Panc1 (cell line): ENCODE measurements at regions not wholly inside any gene's neighbourhood (a gene's known extent, or its start where the extent isn't known, plus 50 kb on each side); places are given as distances from the start of the nearest gene placed in this dataset.

Experiments
- ATAC-seq: fragments of 200-7000 bp; cut with Tn5 transposase; 2 replicates; pipeline ENCODE4 v1.9.1; 2020; ENCODE audit warnings: mild to moderate bottlenecking, moderate library complexity
- BruUV-seq: library from RNA; stranded (reverse); fragments of 400-500 nt; replicated peaks from 2 replicates; lab custom pipeline; 2021; lab: Mats Ljungman, UMichigan
- CTCF ChIA-PET: fragments of 300-600 bp; sonication (Branson Sonifier 250); formaldehyde crosslinking; loops from one replicate; lab custom pipeline; 2022; ENCODE audit warnings: antibody characterized with exemption; lab: Charles Lee
- POLR2A ChIA-PET: fragments of 300-600 bp; sonication (Branson Sonifier 250); formaldehyde crosslinking; loops from one replicate; lab custom pipeline; 2022; ENCODE audit warnings: antibody characterized with exemption; lab: Charles Lee
- DNase-seq: peaks from one replicate; pipeline ENCODE4 v3.0.0-alpha.2; 2010; ENCODE audit warnings: low read depth, low spot score
- H3K27ac ChIP-seq: 2 replicates; pipeline ENCODE4 v1.5.1; 2011; ENCODE audit warnings: mild to moderate bottlenecking, low read length, inconsistent platforms
- H3K27me3 ChIP-seq: fragments of 200-500 bp; sonication (Bioruptor generic); 2 replicates; pipeline ENCODE4 v1.6.0; 2014; ENCODE audit warnings: low read length, inconsistent platforms; ENCODE audit not compliant: control insufficient read depth, insufficient read depth
- H3K36me3 ChIP-seq: fragments of 200-500 bp; sonication (Bioruptor generic); 2 replicates; pipeline ENCODE4 v1.5.1; 2014; ENCODE audit warnings: inconsistent platforms, mild to moderate bottlenecking, low read length, moderate library complexity; ENCODE audit not compliant: control insufficient read depth, insufficient read depth
- H3K4me1 ChIP-seq: 2 replicates; pipeline ENCODE4 v1.5.1; 2011; ENCODE audit warnings: inconsistent platforms, mild to moderate bottlenecking, low read length, moderate library complexity; ENCODE audit not compliant: control insufficient read depth, insufficient read depth
- H3K4me3 ChIP-seq, 2 experiments: 2 replicates each; pipeline ENCODE4 v1.5.1; 2011 to 2012; ENCODE audit warnings: low read depth in 2 of 2, low read length in 2 of 2, mild to moderate bottlenecking in 2 of 2, inconsistent platforms in 1 of 2, moderate library complexity in 1 of 2
- H3K9me3 ChIP-seq: fragments of 200-500 bp; sonication (Bioruptor generic); 2 replicates; pipeline ENCODE4 v1.5.1; 2014; ENCODE audit warnings: low read depth, mild to moderate bottlenecking, inconsistent platforms, low read length, moderate library complexity; ENCODE audit not compliant: control insufficient read depth, insufficient read depth
- CTCF ChIP-seq: fragments of 450-650 bp; IDR thresholded peaks from 2 replicates; pipeline ENCODE4 v1.5.1; 2017; ENCODE audit warnings: mild to moderate bottlenecking
- POLR2AphosphoS5 ChIP-seq: IDR thresholded peaks from 2 replicates; pipeline ENCODE4 v1.6.1; 2012; ENCODE audit warnings: mild to moderate bottlenecking, low read depth, low read length, moderate library complexity
- REST ChIP-seq, 2 experiments: IDR thresholded peaks; 2 replicates each; pipeline ENCODE4 v1.6.1; 2011 to 2012; ENCODE audit warnings: low read depth in 2 of 2, control low read depth in 1 of 2, low read length in 1 of 2, mild to moderate bottlenecking in 1 of 2, moderate library complexity in 1 of 2; ENCODE audit not compliant: insufficient read depth in 1 of 2
- SIN3A ChIP-seq: IDR thresholded peaks from 2 replicates; pipeline ENCODE4 v1.6.1; 2012; ENCODE audit warnings: low read depth, mild to moderate bottlenecking, low read length, moderate library complexity, borderline replicate concordance; ENCODE audit not compliant: insufficient read depth
- TCF7L2 ChIP-seq: IDR thresholded peaks from 2 replicates; pipeline ENCODE4 v1.6.1; 2011; ENCODE audit warnings: mild to moderate bottlenecking, low read depth, low read length, inconsistent platforms
- in situ Hi-C: cut with HindIII; loops from 2 replicates; pipeline ENCODE4 v1.10.0; 2016; ENCODE audit warnings: low sequenced_read_pairs, low pct_unique_long_range_greater_than_20kb
- intact Hi-C: fragments of 100-400 bp; cut with micrococcal nuclease; formaldehyde crosslinking; loops from one replicate; pipeline ENCODE4 v1.10.0; 2022; ENCODE audit not compliant: unreplicated experiment

GRCh38 chr2:173793709-173794565, 171.2 kb downstream of the SP3 start:
- DNase-seq (no peak), ATAC-seq (no peak)
- in situ Hi-C loops = no loop called here
- CTCF ChIA-PET = no interaction called here
- H3K27ac ChIP-seq = no peak overlapping the region
- intact Hi-C loops = no loop called here
- no TSS peak for BruUV-seq
- POLR2A ChIA-PET = no interaction called here
- H3K9me3 ChIP-seq = no peaks in the 10 kb centered on the region
- no peaks in the 10 kb centered on the region for H3K36me3 ChIP-seq
- TF ChIP-seq SIN3A (no peak), POLR2AphosphoS5 (no peak), CTCF (no peak), REST (IDR thresholded peaks at IDR 0.05; ENCODE audit: insufficient read depth in 1 of 2, low read depth in 2 of 2, low read length in 1 of 2) (no peak), TCF7L2 (no peak)
- no peaks in the 10 kb centered on the region; the same call in 1 of the 2 replicates for H3K27me3 ChIP-seq
- H3K4me1 ChIP-seq = no peaks in the 10 kb centered on the region
- no peak overlapping the region for H3K4me3 ChIP-seq

- ChIA-PET CTCF (no interaction called here), POLR2A (interaction anchor here (0.7 kb wide), 1 partner anchor 63 kb away, joined by 3 read pairs; no protein-coding TSS in a partner anchor)
- Histone ChIP-seq H3K27ac (no peak overlapping the region), H3K4me1 (no peaks in the 10 kb centered on the region), H3K9me3 (no peaks in the 10 kb centered on the region), H3K4me3 (no peak overlapping the region), H3K27me3 (peaks cover 6% of the 10 kb centered on the region; the same call in 1 of the 2 replicates), H3K36me3 (no peaks in the 10 kb centered on the region)
- intact Hi-C loops = no loop called here
- ATAC-seq (no peak), DNase-seq (no peak)
- in situ Hi-C loops = no loop called here
- BruUV-seq = no TSS peak
- no peak for TF ChIP-seq SIN3A
- TF ChIP-seq TCF7L2 = no peak
These were observed 167.4 kb downstream of the SP3 start for GRCh38 chr2:173797586-173798263.
